ENCODE measurements at regions not wholly inside any gene's neighbourhood (a gene's known extent, or its start where the extent isn't known, plus 50 kb on each side); places are given as distances from the start of the nearest gene placed in this dataset.

DNA sequence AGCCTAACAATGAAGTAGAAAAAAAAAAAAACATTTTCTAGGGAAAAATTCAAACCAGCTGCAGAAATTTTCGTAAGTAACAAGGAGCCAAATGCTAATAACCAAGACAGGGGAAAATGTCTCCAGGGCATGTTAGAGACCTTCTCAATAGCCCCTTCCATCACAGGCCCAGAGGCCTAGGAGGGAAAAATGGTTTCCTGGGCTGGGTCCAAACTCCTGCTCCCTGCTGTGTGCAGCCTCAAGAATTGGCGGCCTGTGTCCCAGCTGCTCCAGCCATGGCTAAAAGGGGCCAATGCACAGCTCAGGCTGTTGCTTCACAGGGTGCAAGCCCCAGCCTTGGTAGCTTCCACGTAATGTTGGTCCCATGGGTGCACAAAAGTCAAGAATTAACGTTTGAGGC lies 266.2 kb downstream of the ZEB2 start:
- TF ChIP-seq, protein P1, sequence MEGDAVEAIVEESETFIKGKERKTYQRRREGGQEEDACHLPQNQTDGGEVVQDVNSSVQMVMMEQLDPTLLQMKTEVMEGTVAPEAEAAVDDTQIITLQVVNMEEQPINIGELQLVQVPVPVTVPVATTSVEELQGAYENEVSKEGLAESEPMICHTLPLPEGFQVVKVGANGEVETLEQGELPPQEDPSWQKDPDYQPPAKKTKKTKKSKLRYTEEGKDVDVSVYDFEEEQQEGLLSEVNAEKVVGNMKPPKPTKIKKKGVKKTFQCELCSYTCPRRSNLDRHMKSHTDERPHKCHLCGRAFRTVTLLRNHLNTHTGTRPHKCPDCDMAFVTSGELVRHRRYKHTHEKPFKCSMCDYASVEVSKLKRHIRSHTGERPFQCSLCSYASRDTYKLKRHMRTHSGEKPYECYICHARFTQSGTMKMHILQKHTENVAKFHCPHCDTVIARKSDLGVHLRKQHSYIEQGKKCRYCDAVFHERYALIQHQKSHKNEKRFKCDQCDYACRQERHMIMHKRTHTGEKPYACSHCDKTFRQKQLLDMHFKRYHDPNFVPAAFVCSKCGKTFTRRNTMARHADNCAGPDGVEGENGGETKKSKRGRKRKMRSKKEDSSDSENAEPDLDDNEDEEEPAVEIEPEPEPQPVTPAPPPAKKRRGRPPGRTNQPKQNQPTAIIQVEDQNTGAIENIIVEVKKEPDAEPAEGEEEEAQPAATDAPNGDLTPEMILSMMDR (IDR thresholded peaks at IDR 0.05): no peak
- no peak for TF ChIP-seq POLR2A (IDR thresholded peaks at IDR 0.05)
